DOHH2 (cell line): ENCODE measurements at regions not wholly inside any gene's neighbourhood (a gene's known extent, or its start where the extent isn't known, plus 50 kb on each side); places are given as distances from the start of the nearest gene placed in this dataset.

Source experiments
- CTCF ChIP-seq: fragments of 200-600 bp; sonication (generic); IDR thresholded peaks from one replicate; pipeline ENCODE4 v1.5.1; 2014; ENCODE audit warnings: antibody characterized with exemption, mild to moderate bottlenecking, low read depth, low read length; ENCODE audit not compliant: poor library complexity, severe bottlenecking
- EZH2phosphoT487 ChIP-seq: fragments of 200-600 bp; sonication (generic); IDR thresholded peaks from 2 replicates; pipeline ENCODE4 v1.6.1; 2017; ENCODE audit warnings: borderline replicate concordance, mild to moderate bottlenecking, antibody characterized with exemption, low read length, moderate library complexity, mixed read lengths

- TF ChIP-seq CTCF (no peak), EZH2phosphoT487 (no peak)
Observed at GRCh38 chr17:13129356-13129755, 111.5 kb upstream of the ELAC2 start.
